ENCODE measurements at regions not wholly inside any gene's neighbourhood (a gene's known extent, or its start where the extent isn't known, plus 50 kb on each side); places are given as distances from the start of the nearest gene placed in this dataset.

GRCh38 chr1:22343456-22344328, 108.0 kb upstream of the ZBTB40 start:
- Histone ChIP-seq H3K9me1 (replicated peaks; ENCODE audit: control insufficient read depth, extremely low read depth, insufficient read depth, low read length) (no peaks in the 10 kb centered on the region), H3K79me2 (ENCODE audit: control insufficient read depth, insufficient read depth, low read length) (no peaks in the 10 kb centered on the region), H3K36me3 (ENCODE audit: control insufficient read depth in 2 of 2, extremely low read depth in 1 of 2, insufficient read depth in 2 of 2, low read length in 2 of 2) (no peaks in the 10 kb centered on the region), H3K9me3 (replicated peaks; ENCODE audit: control insufficient read depth, insufficient read depth, low read length) (no peaks in the 10 kb centered on the region), H3K4me2 (ENCODE audit: insufficient read depth, low read length) (no peak overlapping the region), H3K9ac (replicated peaks; ENCODE audit: extremely low read depth, insufficient read depth, low read length) (no peak overlapping the region), H3K4me1 (ENCODE audit: control insufficient read depth, extremely low read depth, insufficient read depth, low read length) (peaks cover 10% of the 10 kb centered on the region), H2AFZ (ENCODE audit: low read depth, low read length) (no peak overlapping the region), H3K27ac (ENCODE audit: insufficient read depth, low read depth, low read length) (no peak overlapping the region), H4K20me1 (replicated peaks; ENCODE audit: control insufficient read depth, extremely low read depth, insufficient read depth, low read length) (no peaks in the 10 kb centered on the region), H3K4me3 (replicated peaks in 1 of 3; ENCODE audit: insufficient read depth in 1 of 3, low read depth in 1 of 3, low read length in 3 of 3) (no peak overlapping the region), H3K27me3 (ENCODE audit: control insufficient read depth in 2 of 2, insufficient read depth in 2 of 2, low read length in 2 of 2) (peaks cover 6 to 18% of the 10 kb centered on the region in 2 experiments)
- BruUV-seq (replicated peaks), result no TSS peak
- CTCF ChIA-PET, result no interaction called here
- no peak for DNase-seq (ENCODE audit: low read depth, low spot score)
- FAIRE-seq, result no peak
- dilution Hi-C loops (cut with MboI; ENCODE audit: extremely low pct_ligation_motif_present, low sequenced_read_pairs), result no loop called here
- POLR2A ChIA-PET, result no interaction called here
- TF ChIP-seq JUN (IDR thresholded peaks at IDR 0.05; ENCODE audit: borderline replicate concordance, insufficient read depth, insufficient read length, low read depth) (no peak), MAX (IDR thresholded peaks at IDR 0.05; ENCODE audit: insufficient read depth, insufficient read length) (no peak)
- intact Hi-C loops (cut with micrococcal nuclease), result no loop called here

- dilution Hi-C loops (cut with MboI; ENCODE audit: extremely low pct_ligation_motif_present, low sequenced_read_pairs), result no loop called here
- no TSS peak for BruUV-seq (replicated peaks)
- Histone ChIP-seq H4K20me1 (replicated peaks; ENCODE audit: control insufficient read depth, extremely low read depth, insufficient read depth, low read length) (no peaks in the 10 kb centered on the region), H3K27ac (ENCODE audit: insufficient read depth, low read depth, low read length) (no peak overlapping the region), H3K4me2 (ENCODE audit: insufficient read depth, low read length) (no peak overlapping the region), H3K79me2 (ENCODE audit: control insufficient read depth, insufficient read depth, low read length) (no peaks in the 10 kb centered on the region), H2AFZ (ENCODE audit: low read depth, low read length) (no peak overlapping the region), H3K9ac (replicated peaks; ENCODE audit: extremely low read depth, insufficient read depth, low read length) (no peak overlapping the region), H3K9me3 (replicated peaks; ENCODE audit: control insufficient read depth, insufficient read depth, low read length) (no peaks in the 10 kb centered on the region), H3K27me3 (ENCODE audit: control insufficient read depth in 2 of 2, insufficient read depth in 2 of 2, low read length in 2 of 2) (peaks cover 6 to 20% of the 10 kb centered on the region in 2 experiments), H3K4me1 (ENCODE audit: control insufficient read depth, extremely low read depth, insufficient read depth, low read length) (peaks cover 10% of the 10 kb centered on the region), H3K9me1 (replicated peaks; ENCODE audit: control insufficient read depth, extremely low read depth, insufficient read depth, low read length) (no peaks in the 10 kb centered on the region), H3K4me3 (replicated peaks in 1 of 3; ENCODE audit: insufficient read depth in 1 of 3, low read depth in 1 of 3, low read length in 3 of 3) (no peak overlapping the region), H3K36me3 (ENCODE audit: control insufficient read depth in 2 of 2, extremely low read depth in 1 of 2, insufficient read depth in 2 of 2, low read length in 2 of 2) (no peaks in the 10 kb centered on the region)
- ChIA-PET POLR2A (no interaction called here), CTCF (interaction anchor here (0.9 to 1.8 kb wide), 2 partner anchors 10 to 212 kb away, joined by 3 to 6 read pairs; no protein-coding TSS in a partner anchor)
- intact Hi-C loops (cut with micrococcal nuclease), result no loop called here
- TF ChIP-seq EZH2 (IDR thresholded peaks at IDR 0.05; ENCODE audit: borderline replicate concordance, low read depth, low read length, severe bottlenecking) (no peak), FOS (IDR thresholded peaks at IDR 0.05; ENCODE audit: borderline replicate concordance, insufficient read depth, low read length) (no peak), JUN (IDR thresholded peaks at IDR 0.05; ENCODE audit: borderline replicate concordance, insufficient read depth, insufficient read length, low read depth) (no peak), POLR2AphosphoS5 (IDR thresholded peaks at IDR 0.05; ENCODE audit: insufficient read depth, low read depth, low read length) (no peak)
- FAIRE-seq, result no peak
- no peak for DNase-seq (ENCODE audit: low read depth, low spot score)
Measured at GRCh38 chr1:22344329-22344630, 107.4 kb upstream of the ZBTB40 start.

Data from endothelial cell of umbilical vein (primary cell).